GM18498 (cell line): ENCODE measurements at regions not wholly inside any gene's neighbourhood (a gene's known extent, or its start where the extent isn't known, plus 50 kb on each side); places are given as distances from the start of the nearest gene placed in this dataset.
"Not testable (repeated sequence)": the region's sequence is repeated elsewhere in the genome, so short reads cannot be mapped to it uniquely, and the experiment has no call there.

ENCODE experiments used
- ATAC-seq: cut with Tn5 transposase; IDR thresholded peaks from one replicate; pipeline ENCODE4 v1.9.1; 2021; ENCODE audit warnings: mild to moderate bottlenecking, moderate library complexity; ENCODE audit not compliant: unreplicated experiment

GRCh38 chr16:79954921-79955705, 354.6 kb upstream of the MAF start:
- ATAC-seq: no peak

- no peak for ATAC-seq
These were observed 350.6 kb upstream of the MAF start for GRCh38 chr16:79950932-79951719.

- ATAC-seq: no peak
These were observed 348.9 kb upstream of the MAF start for GRCh38 chr16:79949417-79949816.

- no peak for ATAC-seq
These were observed 347.2 kb upstream of the MAF start for GRCh38 chr16:79947771-79948170.

- no peak for ATAC-seq
These were observed 345.7 kb upstream of the MAF start for GRCh38 chr16:79946252-79946651.

GRCh38 chr16:79943736-79944135, 343.2 kb upstream of the MAF start:
- no peak for ATAC-seq

GRCh38 chr16:79938575-79938974, 338.0 kb upstream of the MAF start:
- ATAC-seq: no peak

GRCh38 chr16:79937671-79938070, 337.1 kb upstream of the MAF start:
- not testable (repeated sequence) for ATAC-seq

GRCh38 chr16:79933603-79934002, 333.1 kb upstream of the MAF start:
- no peak for ATAC-seq

- ATAC-seq: no peak
These were observed 332.0 kb upstream of the MAF start for GRCh38 chr16:79932572-79932971.

- no peak for ATAC-seq
These were observed 331.2 kb upstream of the MAF start for GRCh38 chr16:79931721-79932120.

GRCh38 chr16:79929260-79929965, 328.9 kb upstream of the MAF start:
- ATAC-seq: no peak

GRCh38 chr16:79928142-79928873, 327.8 kb upstream of the MAF start:
- no peak for ATAC-seq

- no peak for ATAC-seq
These were observed 326.1 kb upstream of the MAF start for GRCh38 chr16:79926451-79927205.

- no peak for ATAC-seq
These were observed 322.9 kb upstream of the MAF start for GRCh38 chr16:79923431-79923830.

- no peak for ATAC-seq
These were observed 320.1 kb upstream of the MAF start for GRCh38 chr16:79920685-79921084.

GRCh38 chr16:79918916-79919315, 318.4 kb upstream of the MAF start:
- ATAC-seq: no peak

- no peak for ATAC-seq
These were observed 315.2 kb upstream of the MAF start for GRCh38 chr16:79915761-79916160.

- ATAC-seq: no peak
These were observed 314.6 kb upstream of the MAF start for GRCh38 chr16:79914961-79915720.
